Lower leg skin (tissue), 4 donors: ENCODE measurements at regions not wholly inside any gene's neighbourhood (a gene's known extent, or its start where the extent isn't known, plus 50 kb on each side); places are given as distances from the start of the nearest gene placed in this dataset.

Experiments
- DNase-seq, 2 donors: peaks; one replicate each; pipeline ENCODE4 v3.0.0-alpha.2; 2019; ENCODE audit warnings: low spot score in 2 of 2
- H3K4me3 ChIP-seq: fragments of 200-600 bp; sonication (generic); 2 replicates; pipeline ENCODE4 v1.5.1; 2017; ENCODE audit warnings: mild to moderate bottlenecking, low read depth; ENCODE audit not compliant: poor library complexity, severe bottlenecking
- CTCF ChIP-seq, 3 donors: fragments of 450-650 bp; IDR thresholded peaks; one replicate each; pipeline ENCODE4 v1.5.1; 2016; ENCODE audit warnings: antibody characterized with exemption in 3 of 3, mild to moderate bottlenecking in 3 of 3, moderate library complexity in 2 of 3
- POLR2A ChIP-seq, 2 donors: fragments of 450-650 bp; IDR thresholded peaks; one replicate each; pipeline ENCODE4 v1.6.1; 2016 to 2017; ENCODE audit warnings: antibody characterized with exemption in 2 of 2, mild to moderate bottlenecking in 1 of 2, moderate library complexity in 1 of 2
- WGBS, 2 donors: methylation state at CpG; one replicate each; pipeline ENCODE4 v1.1.5; 2018; 5-methylcytosine and 5-hydroxymethylcytosine counted together
- intact Hi-C: fragments of 100-400 bp; cut with DNase I; formaldehyde crosslinking; loops from one replicate; pipeline ENCODE4 v1.15.0; 2023; ENCODE audit warnings: low total_unique reads

- no peak for DNase-seq
- TF ChIP-seq CTCF (IDR thresholded peaks at IDR 0.05) (no peak), POLR2A (IDR thresholded peaks at IDR 0.05) (no peak)
- 70 to 79% methylated on average over 4 of the region's 4 CpGs for WGBS, 2 donors
- intact Hi-C loops = no loop called here
- no peak overlapping the region for H3K4me3 ChIP-seq
Observed at GRCh38 chr4:26044983-26045382, 131.0 kb downstream of the SMIM20 start.

- intact Hi-C loops = no loop called here
- no peak overlapping the region for H3K4me3 ChIP-seq
- DNase-seq = no peak
- WGBS, 2 donors = 81 to 88% methylated on average over 5 of the region's 5 CpGs
- TF ChIP-seq CTCF (IDR thresholded peaks at IDR 0.05) (no peak), POLR2A (IDR thresholded peaks at IDR 0.05) (no peak)
Observed at GRCh38 chr4:26047795-26048194, 133.8 kb downstream of the SMIM20 start.

DNA sequence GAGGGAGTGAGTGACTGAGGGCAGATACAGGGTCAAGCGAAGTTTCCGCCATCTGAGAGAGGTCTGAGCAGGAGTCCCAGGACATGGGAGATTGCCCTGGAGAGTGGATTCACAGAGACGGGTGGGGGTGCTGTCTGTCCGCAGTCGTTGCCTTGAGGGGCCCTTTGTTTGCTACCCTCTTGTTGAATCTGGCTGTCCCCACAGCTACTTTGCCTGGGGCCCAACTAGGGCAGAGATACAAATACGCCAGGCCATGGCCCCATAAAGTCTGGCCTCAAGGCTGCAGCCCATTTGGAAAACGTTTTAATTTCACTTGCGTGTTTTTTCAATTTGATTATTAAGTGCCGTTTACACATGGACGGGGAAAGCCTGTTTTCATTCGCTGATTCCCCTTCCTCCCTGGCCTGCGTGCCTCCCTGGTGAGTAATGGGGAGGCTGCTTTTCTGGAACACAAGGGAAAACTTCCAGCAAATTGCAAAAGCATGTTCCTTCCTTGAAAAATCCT lies 134.4 kb downstream of the SMIM20 start:
- intact Hi-C loops = no loop called here
- DNase-seq = peak; percentile 69 to 92

GRCh38 chr4:26048950-26049349 lies 134.9 kb downstream of the SMIM20 start:
- peak in 1 of 2 donors; percentile 86 for DNase-seq
- intact Hi-C loops = no loop called here
- TF ChIP-seq CTCF (IDR thresholded peaks at IDR 0.05) (no peak), POLR2A (IDR thresholded peaks at IDR 0.05) (no peak)

More for the DNA sequence above, 134.4 kb downstream of the SMIM20 start:
- TF ChIP-seq POLR2A (IDR thresholded peaks at IDR 0.05) (no peak), CTCF (IDR thresholded peaks at IDR 0.05) (no peak)
- WGBS, 2 donors = 32 to 52% methylated on average over 12 of the region's 12 CpGs
- no peak overlapping the region for H3K4me3 ChIP-seq

DNA sequence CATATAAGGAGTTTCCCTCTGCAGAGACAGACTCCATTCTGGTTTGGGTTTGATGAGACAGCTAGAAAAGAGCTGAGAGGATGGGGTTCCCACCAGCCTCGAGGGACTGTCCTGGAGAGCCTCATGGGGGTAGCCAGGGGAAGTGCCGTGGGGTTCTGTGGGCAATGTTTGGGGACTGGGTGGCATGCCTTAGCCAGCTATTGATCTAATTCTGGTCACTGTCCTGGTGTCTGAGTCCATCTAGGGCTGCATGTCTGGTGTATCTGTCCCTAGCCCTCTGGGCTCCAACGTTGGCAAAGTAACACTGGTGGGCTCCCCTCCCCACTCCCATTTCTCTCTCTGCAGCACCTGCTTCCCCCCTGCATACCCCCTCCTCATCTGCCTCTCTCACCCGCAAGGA lies 135.4 kb downstream of the SMIM20 start:
- WGBS, 2 donors = 76 to 83% methylated on average over 4 of the region's 4 CpGs
- intact Hi-C loops = no loop called here
- no peak overlapping the region for H3K4me3 ChIP-seq
- no peak for TF ChIP-seq POLR2A (IDR thresholded peaks at IDR 0.05)
- DNase-seq = peak in 1 of 2 donors; percentile 78

More at GRCh38 chr4:26048950-26049349, 134.9 kb downstream of the SMIM20 start:
- no peak overlapping the region for H3K4me3 ChIP-seq
- WGBS, 2 donors = 59 to 64% methylated on average over 9 of the region's 9 CpGs

- no peak for TF ChIP-seq CTCF (IDR thresholded peaks at IDR 0.05)
- TF ChIP-seq POLR2A (IDR thresholded peaks at IDR 0.05) = no peak
- 67 to 74% methylated on average over 8 of the region's 8 CpGs for WGBS, 2 donors
- H3K4me3 ChIP-seq = no peak overlapping the region
- DNase-seq = peak; percentile 49 to 88
- intact Hi-C loops = no loop called here
Observed at GRCh38 chr4:26050212-26050643, 136.2 kb downstream of the SMIM20 start.
